ENCODE measurements at regions not wholly inside any gene's neighbourhood (a gene's known extent, or its start where the extent isn't known, plus 50 kb on each side); places are given as distances from the start of the nearest gene placed in this dataset.
"Not testable (repeated sequence)": the region's sequence is repeated elsewhere in the genome, so short reads cannot be mapped to it uniquely, and the experiment has no call there.

DNA sequence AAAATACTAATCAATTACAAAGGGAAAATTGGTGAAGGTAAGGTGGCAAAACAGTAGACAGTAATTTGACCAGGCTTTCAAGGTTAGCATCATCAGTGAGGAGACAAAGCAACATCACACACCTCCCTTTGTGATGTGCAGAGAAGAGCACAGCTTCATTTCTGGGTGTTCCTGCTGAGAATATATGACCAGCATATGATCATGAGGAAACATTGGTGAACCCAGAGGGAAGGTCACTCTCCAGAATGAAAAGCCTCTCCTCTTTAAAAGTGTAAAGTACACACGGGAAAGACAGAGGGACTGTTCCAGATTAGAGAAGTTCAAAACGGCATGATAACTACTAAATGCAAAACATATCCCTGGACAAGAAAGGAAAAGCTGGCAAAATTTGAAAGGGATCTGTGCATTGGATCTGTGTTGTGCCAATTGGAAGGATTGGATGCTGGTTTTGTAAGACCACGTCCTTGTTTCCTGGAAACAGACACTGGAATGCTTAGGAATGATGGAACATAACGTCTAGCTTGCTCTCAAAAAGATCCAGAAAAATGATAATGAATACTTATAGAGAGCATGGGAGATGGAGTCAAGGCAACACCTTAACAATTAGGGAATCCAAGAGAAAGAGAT, 80.6 kb upstream of the MITF start:
- no peak for DNase-seq
- H3K9me3 Mint-ChIP-seq, result peaks cover 4% of the 10 kb centered on the region
- H3K27ac Mint-ChIP-seq, result no peak overlapping the region
- no peaks in the 10 kb centered on the region for H3K36me3 Mint-ChIP-seq (ENCODE audit: low read depth)
- H3K4me3 Mint-ChIP-seq, result no peak overlapping the region
- H3K27me3 Mint-ChIP-seq, result no peaks in the 10 kb centered on the region
- H3K4me1 Mint-ChIP-seq, result no peaks in the 10 kb centered on the region
- ATAC-seq, result no peak

DNA sequence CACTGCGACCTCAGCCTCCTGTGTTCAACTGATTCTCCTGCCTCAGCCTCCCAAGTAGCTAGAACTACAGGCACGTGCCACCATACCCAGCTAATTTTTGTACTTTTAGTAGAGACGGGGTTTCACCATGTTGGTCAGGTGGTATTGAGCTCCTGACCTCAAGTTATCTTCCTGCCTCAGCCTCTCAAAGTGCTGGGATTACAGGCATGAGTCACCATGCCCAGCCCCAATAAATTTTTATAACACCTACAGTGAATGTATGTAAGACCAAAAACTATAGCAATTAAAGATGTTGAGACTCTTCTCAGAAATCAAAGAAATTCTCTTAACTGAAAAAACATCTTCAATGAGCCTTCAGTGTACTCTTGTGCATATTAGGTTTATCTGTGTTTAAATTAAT, 82.2 kb upstream of the MITF start:
- not testable (repeated sequence) for H3K4me3 Mint-ChIP-seq; H3K36me3 Mint-ChIP-seq (ENCODE audit: low read depth); H3K9me3 Mint-ChIP-seq; H3K27me3 Mint-ChIP-seq; DNase-seq; H3K4me1 Mint-ChIP-seq; ATAC-seq; H3K27ac Mint-ChIP-seq

DNA sequence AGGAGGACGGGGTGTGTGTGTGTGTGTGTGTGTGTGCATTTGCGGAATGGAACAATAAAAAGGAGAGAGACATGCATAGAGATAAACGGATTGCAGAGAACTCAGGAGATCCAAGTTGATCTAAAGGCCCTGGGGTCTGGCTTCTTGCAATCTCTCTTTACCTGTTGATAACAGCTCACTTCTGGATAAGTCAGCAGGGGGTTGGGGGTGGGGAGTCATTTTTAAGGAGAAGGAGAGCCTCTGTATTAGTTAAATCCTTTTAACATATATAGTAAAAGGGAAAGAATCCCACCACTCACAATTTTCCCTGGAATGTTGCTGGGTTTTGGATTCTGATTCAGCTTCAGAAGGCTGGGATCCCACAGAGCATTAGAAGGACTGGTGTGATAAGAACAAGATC, 87.5 kb upstream of the MITF start:
- DNase-seq (no peak), ATAC-seq (no peak)
- Mint-ChIP-seq H3K9me3 (no peaks in the 10 kb centered on the region), H3K4me3 (no peak overlapping the region), H3K4me1 (no peaks in the 10 kb centered on the region), H3K27me3 (peaks cover 2% of the 10 kb centered on the region), H3K27ac (no peak overlapping the region), H3K36me3 (ENCODE audit: low read depth) (no peaks in the 10 kb centered on the region)

DNA sequence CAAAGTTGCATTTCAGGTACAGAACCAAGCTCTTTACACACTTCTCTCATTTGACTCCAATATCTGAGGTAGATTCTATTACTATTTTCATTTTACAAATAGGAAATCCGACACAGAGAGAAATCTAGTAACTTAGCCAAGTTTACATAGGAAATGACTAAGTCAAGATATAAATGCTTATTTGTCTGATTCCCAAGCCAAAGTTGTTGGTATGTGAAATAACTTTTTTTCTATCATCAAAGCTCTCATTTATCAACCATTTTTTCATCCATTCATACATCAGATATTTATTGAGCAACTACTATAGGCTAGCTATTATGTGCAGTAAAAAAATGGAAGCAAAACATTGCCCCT, 89.2 kb upstream of the MITF start:
- no peak for DNase-seq
- Mint-ChIP-seq H3K27ac (no peak overlapping the region), H3K27me3 (peaks cover 2% of the 10 kb centered on the region)

DNA sequence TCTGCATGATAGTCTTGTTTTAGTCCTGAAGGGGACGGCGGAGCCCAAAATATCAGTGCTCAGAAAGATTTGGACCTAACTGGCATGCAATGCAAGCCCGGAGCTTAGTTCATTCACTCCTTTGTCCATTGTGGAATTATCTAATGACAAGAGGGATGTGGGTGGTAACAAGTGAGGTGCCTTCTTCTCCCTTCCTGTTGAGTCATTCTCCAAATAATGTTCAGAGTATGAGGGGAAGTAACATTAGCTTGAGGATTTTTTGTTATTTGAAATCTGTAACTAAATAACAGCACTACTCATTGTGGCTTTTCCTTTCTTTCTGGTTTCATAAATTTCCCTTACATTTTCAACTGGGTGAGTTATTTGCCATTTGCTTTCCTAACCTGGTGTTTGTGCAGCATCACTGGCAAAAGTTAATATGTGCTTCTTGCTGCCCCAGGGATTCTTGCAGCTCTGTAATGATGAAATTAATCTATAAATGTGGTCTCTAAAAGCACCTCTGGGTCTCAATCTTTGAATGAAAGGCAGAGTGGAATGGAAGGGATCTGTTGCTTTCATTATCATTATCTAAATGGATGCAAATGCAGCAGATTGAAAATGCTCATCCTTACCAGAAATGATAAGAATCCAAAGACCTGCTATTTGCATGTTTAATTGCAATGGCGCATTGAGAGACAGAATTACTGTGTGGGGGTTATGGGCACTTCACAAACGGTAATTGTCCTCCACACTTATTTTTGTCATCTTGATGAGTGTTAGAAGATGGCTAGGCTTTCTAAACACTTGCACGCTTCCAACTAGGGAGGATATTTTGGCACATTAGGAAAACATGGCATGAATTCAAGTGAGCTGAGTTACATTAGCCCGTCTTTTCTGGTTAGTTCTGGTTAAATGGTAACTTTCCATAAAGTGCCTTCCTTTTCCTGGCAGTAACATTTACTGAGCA, 89.9 kb upstream of the MITF start:
- ATAC-seq, result no peak
- no peak overlapping the region for H3K27ac Mint-ChIP-seq

More for the DNA sequence above, 89.2 kb upstream of the MITF start:
- ATAC-seq, result no peak
- H3K4me1 Mint-ChIP-seq, result no peaks in the 10 kb centered on the region
- no peaks in the 10 kb centered on the region for H3K9me3 Mint-ChIP-seq
- H3K36me3 Mint-ChIP-seq (ENCODE audit: low read depth), result no peaks in the 10 kb centered on the region
- H3K4me3 Mint-ChIP-seq, result no peak overlapping the region

DNA sequence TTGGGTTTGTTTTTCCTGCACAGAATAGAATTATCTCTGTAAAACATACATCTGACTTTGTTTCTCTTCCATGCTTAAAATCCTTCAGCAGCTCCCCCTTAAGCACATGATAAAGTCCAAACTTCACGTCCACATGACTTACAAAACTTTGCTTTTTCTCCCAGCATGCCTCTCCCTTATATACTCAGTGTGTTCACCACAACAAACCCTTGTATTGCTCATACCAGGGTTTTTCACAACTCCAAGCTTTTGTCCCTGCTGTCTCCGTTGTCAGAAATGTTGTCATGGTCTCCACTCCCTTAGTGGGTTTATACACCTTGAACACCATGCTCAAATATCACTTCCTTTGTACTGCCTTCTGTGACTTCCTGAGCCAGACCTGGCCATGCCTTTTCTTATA, 91.1 kb upstream of the MITF start:
- DNase-seq (no peak), ATAC-seq (no peak)
- no peaks in the 10 kb centered on the region for H3K4me1 Mint-ChIP-seq
- no peak overlapping the region for H3K27ac Mint-ChIP-seq
- H3K9me3 Mint-ChIP-seq, result no peaks in the 10 kb centered on the region
- H3K36me3 Mint-ChIP-seq (ENCODE audit: low read depth), result no peaks in the 10 kb centered on the region
- no peak overlapping the region for H3K4me3 Mint-ChIP-seq
- H3K27me3 Mint-ChIP-seq, result peaks cover 2% of the 10 kb centered on the region

More for the DNA sequence above, 89.9 kb upstream of the MITF start:
- DNase-seq, result no peak
- no peak overlapping the region for H3K4me3 Mint-ChIP-seq
- H3K27me3 Mint-ChIP-seq, result peaks cover 2% of the 10 kb centered on the region
- no peaks in the 10 kb centered on the region for H3K9me3 Mint-ChIP-seq
- H3K36me3 Mint-ChIP-seq (ENCODE audit: low read depth), result no peaks in the 10 kb centered on the region
- no peaks in the 10 kb centered on the region for H3K4me1 Mint-ChIP-seq

DNA sequence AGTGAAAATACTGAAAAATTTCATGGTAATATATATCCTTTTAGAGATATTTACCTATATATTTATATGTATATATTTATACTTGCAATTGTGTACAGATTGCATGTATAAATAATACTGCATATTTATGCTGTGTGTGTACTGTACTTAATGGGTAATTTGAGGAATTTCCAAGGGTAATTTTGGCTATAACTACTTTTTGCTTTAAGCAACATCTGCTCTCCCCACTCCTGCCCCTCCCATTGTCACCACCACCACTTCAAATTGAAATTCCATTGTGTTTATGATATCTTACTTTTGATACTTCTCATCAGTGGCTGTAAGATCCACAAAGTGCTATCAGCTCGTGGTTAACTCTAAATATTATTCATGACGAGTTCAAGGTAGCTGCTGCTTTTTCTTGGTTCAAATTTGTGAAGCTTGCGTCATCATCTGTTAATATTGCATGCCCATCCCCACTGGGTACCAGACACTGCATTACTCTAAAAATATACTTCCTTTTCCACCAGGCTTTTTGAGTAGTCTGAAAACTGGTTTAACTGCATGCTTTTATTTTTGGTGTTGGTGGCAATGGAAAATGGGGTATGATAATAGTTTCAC, 91.7 kb upstream of the MITF start:
- Mint-ChIP-seq H3K9me3 (no peaks in the 10 kb centered on the region), H3K27me3 (peaks cover 2% of the 10 kb centered on the region), H3K4me1 (no peaks in the 10 kb centered on the region), H3K4me3 (no peak overlapping the region), H3K27ac (no peak overlapping the region), H3K36me3 (ENCODE audit: low read depth) (no peaks in the 10 kb centered on the region)
- ATAC-seq, result no peak
- DNase-seq, result no peak

DNA sequence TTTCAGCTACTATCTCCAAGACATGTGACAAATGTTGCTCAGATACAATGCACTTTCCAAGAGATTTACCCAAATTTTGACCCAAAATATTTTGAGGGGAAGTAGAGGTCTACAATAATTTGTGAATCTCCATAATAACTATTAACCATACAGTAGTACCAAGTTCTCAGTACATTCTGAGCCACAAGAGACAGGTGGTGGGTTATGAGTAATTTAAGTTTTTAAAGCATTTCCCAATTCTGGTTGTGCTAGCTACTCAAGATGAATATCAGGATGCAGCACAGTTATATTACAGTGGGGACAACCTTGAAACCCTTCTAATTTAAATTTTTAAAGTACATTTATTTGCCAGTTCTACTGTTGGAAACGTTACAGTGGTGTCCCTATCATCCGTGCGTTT, 92.2 kb upstream of the MITF start:
- Mint-ChIP-seq H3K9me3 (no peaks in the 10 kb centered on the region), H3K36me3 (ENCODE audit: low read depth) (no peaks in the 10 kb centered on the region), H3K4me3 (no peak overlapping the region), H3K4me1 (no peaks in the 10 kb centered on the region), H3K27ac (no peak overlapping the region), H3K27me3 (peaks cover 2% of the 10 kb centered on the region)
- no peak for ATAC-seq
- DNase-seq, result no peak

DNA sequence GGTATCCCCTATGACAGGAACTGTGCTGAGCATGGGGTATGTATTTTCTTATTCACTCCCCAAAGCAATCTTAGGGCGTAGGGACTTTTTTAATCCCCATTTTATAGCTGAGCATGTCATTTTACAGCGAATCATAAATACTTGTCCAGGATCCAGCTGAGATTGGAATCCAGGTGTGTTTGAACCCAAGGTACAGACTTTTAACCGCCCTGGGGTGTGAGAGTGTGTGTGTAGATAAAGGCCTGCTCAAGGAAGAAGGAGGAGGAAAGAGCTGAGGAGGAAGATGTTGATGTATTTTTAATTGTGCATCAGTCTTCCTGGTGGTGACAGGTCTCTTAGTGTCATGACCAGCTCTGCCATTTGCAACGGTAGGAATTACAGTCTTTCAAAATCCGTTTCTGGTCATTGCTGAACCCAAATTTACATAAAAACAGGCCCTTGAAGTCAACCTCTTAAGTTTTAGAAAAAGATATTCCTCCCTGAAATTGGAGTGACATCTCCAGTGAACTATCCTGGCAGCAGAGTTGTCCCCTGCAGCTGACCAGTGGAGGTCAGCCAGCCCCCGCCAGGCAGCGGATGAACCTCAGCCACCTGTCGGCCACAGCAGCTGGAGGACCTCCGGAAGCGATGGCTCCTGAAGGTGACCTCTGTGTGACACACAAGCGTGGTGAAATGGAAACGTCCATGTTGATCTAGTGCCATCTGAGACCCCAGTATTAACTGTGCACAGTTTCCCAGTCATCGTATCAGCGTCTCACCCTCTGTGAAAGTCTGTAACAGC, 92.8 kb upstream of the MITF start:
- H3K4me1 Mint-ChIP-seq, result no peaks in the 10 kb centered on the region
- H3K4me3 Mint-ChIP-seq, result no peak overlapping the region
- no peak overlapping the region for H3K27ac Mint-ChIP-seq
- H3K9me3 Mint-ChIP-seq, result no peaks in the 10 kb centered on the region
- peaks cover 2% of the 10 kb centered on the region for H3K27me3 Mint-ChIP-seq
- no peak for ATAC-seq
- no peak for DNase-seq
- no peaks in the 10 kb centered on the region for H3K36me3 Mint-ChIP-seq (ENCODE audit: low read depth)

DNA sequence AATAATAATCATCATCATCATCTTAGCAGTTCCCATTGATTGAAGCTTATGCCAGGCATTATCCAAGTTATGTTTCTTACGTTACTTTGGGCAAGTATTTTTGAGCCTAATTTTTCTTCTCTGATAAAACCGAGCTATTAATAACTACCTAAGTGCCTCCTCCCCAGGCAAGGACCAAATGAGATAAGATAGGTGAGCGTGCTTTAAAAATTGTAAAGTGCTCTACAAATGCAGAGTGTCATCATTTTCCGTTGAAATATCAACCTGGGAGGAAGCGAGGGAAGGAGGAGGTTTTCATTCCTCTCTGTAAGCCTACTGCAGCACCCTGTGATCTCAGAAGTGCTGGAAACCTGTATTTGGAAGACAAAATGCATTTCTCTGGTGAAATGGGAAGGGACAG, 96.7 kb upstream of the MITF start:
- Mint-ChIP-seq H3K4me3 (no peak overlapping the region), H3K27ac (no peak overlapping the region), H3K27me3 (peaks cover 4% of the 10 kb centered on the region), H3K36me3 (ENCODE audit: low read depth) (no peaks in the 10 kb centered on the region), H3K4me1 (no peaks in the 10 kb centered on the region), H3K9me3 (no peaks in the 10 kb centered on the region)
- ATAC-seq (no peak), DNase-seq (no peak)

DNA sequence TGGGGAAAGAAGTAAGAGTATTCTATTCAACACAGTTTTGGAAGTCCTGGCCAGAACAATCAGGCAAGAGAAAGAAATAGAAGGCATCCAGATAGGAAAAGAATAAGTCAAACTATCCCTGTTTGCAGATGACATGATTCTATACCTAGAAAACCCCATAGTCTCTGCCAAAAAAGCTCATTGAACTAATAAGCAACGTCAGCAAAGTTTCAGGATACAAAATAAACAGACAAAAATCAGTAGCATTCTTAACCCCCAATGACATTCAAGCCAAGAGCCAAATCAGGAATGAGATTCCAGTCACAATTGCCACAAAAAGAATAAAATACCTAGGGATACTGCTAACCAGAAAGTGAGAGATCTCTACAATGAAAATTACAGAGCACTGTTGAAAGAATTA, 99.4 kb upstream of the MITF start:
- Mint-ChIP-seq H3K9me3 (no peaks in the 10 kb centered on the region), H3K4me3 (no peak overlapping the region), H3K27ac (no peak overlapping the region), H3K36me3 (ENCODE audit: low read depth) (no peaks in the 10 kb centered on the region), H3K4me1 (no peaks in the 10 kb centered on the region), H3K27me3 (peaks cover 4% of the 10 kb centered on the region)
- DNase-seq (no peak), ATAC-seq (no peak)

DNA sequence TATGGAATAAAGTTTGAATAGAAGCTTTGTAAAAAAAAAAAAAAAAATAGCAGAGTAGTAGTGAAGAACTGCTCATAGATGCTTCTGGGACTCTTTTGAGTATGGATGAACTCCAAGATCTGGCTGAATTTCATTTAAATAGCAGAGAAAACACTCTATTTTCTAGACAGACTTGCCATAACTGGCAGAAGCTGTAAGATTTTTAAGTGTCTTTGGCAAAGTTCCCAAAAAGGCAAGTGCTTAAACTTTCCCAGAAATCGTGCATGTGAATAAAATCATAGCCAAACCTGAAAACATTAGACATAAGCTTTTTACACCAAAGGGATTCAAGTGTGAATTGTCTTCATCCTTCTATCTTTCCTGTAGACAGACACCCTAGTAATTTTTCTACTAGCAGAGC, 110.3 kb upstream of the MITF start:
- no peak overlapping the region for H3K4me3 Mint-ChIP-seq
- ATAC-seq (no peak), DNase-seq (no peak)
- no peaks in the 10 kb centered on the region for H3K27me3 Mint-ChIP-seq
- H3K27ac Mint-ChIP-seq, result no peak overlapping the region
- no peaks in the 10 kb centered on the region for H3K4me1 Mint-ChIP-seq
- peaks cover 24% of the 10 kb centered on the region for H3K9me3 Mint-ChIP-seq
- no peaks in the 10 kb centered on the region for H3K36me3 Mint-ChIP-seq (ENCODE audit: low read depth)

DNA sequence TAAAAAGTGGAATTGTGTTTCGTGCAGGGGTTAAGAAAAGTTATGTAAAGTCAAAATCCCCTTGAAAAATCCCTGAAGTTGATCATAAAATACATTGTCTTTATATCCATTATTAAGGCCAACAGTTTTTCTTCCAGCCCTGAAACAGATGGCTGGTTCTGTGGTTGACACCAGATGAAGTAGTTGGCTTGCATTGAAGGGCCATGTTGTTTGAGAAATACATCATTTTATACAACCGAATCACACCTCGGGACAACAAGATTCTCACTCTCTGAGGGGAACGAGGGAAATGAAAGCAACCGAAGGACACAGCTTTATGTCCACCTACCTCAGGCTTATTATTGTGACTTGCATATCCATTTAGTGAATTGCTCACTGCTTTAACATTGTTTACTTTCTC, 126.0 kb upstream of the MITF start:
- Mint-ChIP-seq H3K27ac (no peak overlapping the region), H3K4me3 (no peak overlapping the region), H3K36me3 (ENCODE audit: low read depth) (no peaks in the 10 kb centered on the region), H3K9me3 (peaks cover 4% of the 10 kb centered on the region), H3K4me1 (no peaks in the 10 kb centered on the region), H3K27me3 (peaks cover 1% of the 10 kb centered on the region)
- DNase-seq (no peak), ATAC-seq (no peak)

DNA sequence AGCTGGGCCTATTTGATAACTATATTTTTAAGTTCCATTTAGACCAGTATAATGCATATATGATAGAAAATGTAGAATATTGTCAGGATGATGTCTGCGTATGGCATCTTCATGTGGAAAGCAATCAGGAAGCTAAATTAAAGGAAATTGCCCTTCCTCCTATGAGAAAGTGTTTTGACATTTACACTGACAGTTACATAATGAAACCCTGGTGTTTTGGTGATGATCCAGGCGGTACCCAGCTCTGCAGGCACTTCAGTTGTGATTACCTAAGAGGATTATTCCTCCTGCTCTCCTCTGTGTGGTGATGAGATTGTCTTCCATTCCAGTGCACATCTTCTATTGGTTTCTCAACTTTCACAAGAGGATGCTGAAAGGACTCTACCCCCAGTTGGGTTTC, 126.5 kb upstream of the MITF start:
- no peak for DNase-seq
- Mint-ChIP-seq H3K4me1 (no peaks in the 10 kb centered on the region), H3K4me3 (no peak overlapping the region), H3K27me3 (peaks cover 1% of the 10 kb centered on the region), H3K9me3 (peaks cover 4% of the 10 kb centered on the region), H3K27ac (no peak overlapping the region), H3K36me3 (ENCODE audit: low read depth) (no peaks in the 10 kb centered on the region)
- ATAC-seq, result no peak
